Neural cell (in vitro differentiated cells): ENCODE measurements at regions not wholly inside any gene's neighbourhood (a gene's known extent, or its start where the extent isn't known, plus 50 kb on each side); places are given as distances from the start of the nearest gene placed in this dataset.

ENCODE experiments used
- EP300 ChIP-seq: fragments of 450-650 bp; conservative IDR thresholded peaks from 2 replicates; pipeline ENCODE4 v1.6.1; 2014; ENCODE audit warnings: antibody characterized with exemption, mild to moderate bottlenecking, moderate library complexity; ENCODE audit not compliant: poor library complexity, severe bottlenecking
- EZH2 ChIP-seq: fragments of 200-600, 300-800 bp; shearing (Covaris generic), sonication (generic); IDR thresholded peaks from 2 replicates; pipeline ENCODE4 v1.6.1; 2014; ENCODE audit warnings: antibody characterized with exemption, low read length, borderline replicate concordance, mild to moderate bottlenecking; ENCODE audit not compliant: insufficient read depth, poor library complexity, severe bottlenecking
- MXI1 ChIP-seq: fragments of 450-650 bp; conservative IDR thresholded peaks from 2 replicates; pipeline ENCODE4 v1.6.1; 2014; ENCODE audit warnings: antibody characterized with exemption, mild to moderate bottlenecking; ENCODE audit not compliant: poor library complexity, severe bottlenecking
- POLR2AphosphoS5 ChIP-seq: IDR thresholded peaks from 2 replicates; pipeline ENCODE4 v1.6.1; 2012
- RAD21 ChIP-seq: fragments of 450-650 bp; conservative IDR thresholded peaks from 2 replicates; pipeline ENCODE4 v1.6.1; 2014; ENCODE audit warnings: antibody characterized with exemption, mild to moderate bottlenecking, moderate library complexity
- SMC3 ChIP-seq: fragments of 450-650 bp; conservative IDR thresholded peaks from 2 replicates; pipeline ENCODE4 v1.6.1; 2014; ENCODE audit warnings: antibody characterized with exemption, mild to moderate bottlenecking, moderate library complexity; ENCODE audit not compliant: poor library complexity
- TAF1 ChIP-seq: IDR thresholded peaks from 2 replicates; pipeline ENCODE4 v1.6.1; 2012; ENCODE audit warnings: low read depth
- TF ChIP-seq, protein P1 (sequence below): fragments of 450-650 bp; IDR thresholded peaks from 2 replicates; pipeline ENCODE4 v1.5.1; 2014; ENCODE audit warnings: antibody characterized with exemption, mild to moderate bottlenecking, moderate library complexity; ENCODE audit not compliant: poor library complexity, severe bottlenecking
- TF ChIP-seq, protein P2 (sequence below): IDR thresholded peaks from 2 replicates; pipeline ENCODE4 v1.6.1; 2012; ENCODE audit warnings: borderline replicate concordance

DNA sequence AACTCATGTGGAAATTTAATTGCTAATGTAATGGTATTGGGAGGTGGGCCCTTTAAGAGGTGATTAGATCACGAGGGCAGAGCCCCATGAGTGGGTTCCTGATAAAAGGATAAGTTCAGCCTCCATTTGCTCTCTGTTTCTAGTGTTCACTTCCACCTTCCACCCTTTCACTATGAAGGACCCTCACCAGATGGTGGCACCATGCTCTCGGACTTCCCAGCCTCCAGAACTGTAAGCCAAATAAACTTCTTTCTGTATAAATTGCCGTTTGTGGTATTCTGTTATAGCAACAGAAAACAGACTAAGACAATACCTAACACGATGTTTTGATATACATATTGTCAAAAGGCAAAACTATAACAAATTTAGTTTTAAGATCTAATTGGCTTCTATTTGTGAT lies 166.2 kb downstream of the DEPDC1B start:
- TF ChIP-seq EZH2: no peak
- TF ChIP-seq, protein P1, sequence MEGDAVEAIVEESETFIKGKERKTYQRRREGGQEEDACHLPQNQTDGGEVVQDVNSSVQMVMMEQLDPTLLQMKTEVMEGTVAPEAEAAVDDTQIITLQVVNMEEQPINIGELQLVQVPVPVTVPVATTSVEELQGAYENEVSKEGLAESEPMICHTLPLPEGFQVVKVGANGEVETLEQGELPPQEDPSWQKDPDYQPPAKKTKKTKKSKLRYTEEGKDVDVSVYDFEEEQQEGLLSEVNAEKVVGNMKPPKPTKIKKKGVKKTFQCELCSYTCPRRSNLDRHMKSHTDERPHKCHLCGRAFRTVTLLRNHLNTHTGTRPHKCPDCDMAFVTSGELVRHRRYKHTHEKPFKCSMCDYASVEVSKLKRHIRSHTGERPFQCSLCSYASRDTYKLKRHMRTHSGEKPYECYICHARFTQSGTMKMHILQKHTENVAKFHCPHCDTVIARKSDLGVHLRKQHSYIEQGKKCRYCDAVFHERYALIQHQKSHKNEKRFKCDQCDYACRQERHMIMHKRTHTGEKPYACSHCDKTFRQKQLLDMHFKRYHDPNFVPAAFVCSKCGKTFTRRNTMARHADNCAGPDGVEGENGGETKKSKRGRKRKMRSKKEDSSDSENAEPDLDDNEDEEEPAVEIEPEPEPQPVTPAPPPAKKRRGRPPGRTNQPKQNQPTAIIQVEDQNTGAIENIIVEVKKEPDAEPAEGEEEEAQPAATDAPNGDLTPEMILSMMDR: no peak
- TF ChIP-seq POLR2AphosphoS5: no peak
- no peak for TF ChIP-seq RAD21
- TF ChIP-seq EP300: no peak
- no peak for TF ChIP-seq TAF1
- no peak for TF ChIP-seq MXI1
- TF ChIP-seq, protein P2, sequence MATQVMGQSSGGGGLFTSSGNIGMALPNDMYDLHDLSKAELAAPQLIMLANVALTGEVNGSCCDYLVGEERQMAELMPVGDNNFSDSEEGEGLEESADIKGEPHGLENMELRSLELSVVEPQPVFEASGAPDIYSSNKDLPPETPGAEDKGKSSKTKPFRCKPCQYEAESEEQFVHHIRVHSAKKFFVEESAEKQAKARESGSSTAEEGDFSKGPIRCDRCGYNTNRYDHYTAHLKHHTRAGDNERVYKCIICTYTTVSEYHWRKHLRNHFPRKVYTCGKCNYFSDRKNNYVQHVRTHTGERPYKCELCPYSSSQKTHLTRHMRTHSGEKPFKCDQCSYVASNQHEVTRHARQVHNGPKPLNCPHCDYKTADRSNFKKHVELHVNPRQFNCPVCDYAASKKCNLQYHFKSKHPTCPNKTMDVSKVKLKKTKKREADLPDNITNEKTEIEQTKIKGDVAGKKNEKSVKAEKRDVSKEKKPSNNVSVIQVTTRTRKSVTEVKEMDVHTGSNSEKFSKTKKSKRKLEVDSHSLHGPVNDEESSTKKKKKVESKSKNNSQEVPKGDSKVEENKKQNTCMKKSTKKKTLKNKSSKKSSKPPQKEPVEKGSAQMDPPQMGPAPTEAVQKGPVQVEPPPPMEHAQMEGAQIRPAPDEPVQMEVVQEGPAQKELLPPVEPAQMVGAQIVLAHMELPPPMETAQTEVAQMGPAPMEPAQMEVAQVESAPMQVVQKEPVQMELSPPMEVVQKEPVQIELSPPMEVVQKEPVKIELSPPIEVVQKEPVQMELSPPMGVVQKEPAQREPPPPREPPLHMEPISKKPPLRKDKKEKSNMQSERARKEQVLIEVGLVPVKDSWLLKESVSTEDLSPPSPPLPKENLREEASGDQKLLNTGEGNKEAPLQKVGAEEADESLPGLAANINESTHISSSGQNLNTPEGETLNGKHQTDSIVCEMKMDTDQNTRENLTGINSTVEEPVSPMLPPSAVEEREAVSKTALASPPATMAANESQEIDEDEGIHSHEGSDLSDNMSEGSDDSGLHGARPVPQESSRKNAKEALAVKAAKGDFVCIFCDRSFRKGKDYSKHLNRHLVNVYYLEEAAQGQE: no peak
- no peak for TF ChIP-seq SMC3
